Erythroblast (primary cell): ENCODE measurements at regions not wholly inside any gene's neighbourhood (a gene's known extent, or its start where the extent isn't known, plus 50 kb on each side); places are given as distances from the start of the nearest gene placed in this dataset.
"Not testable (repeated sequence)": the region's sequence is repeated elsewhere in the genome, so short reads cannot be mapped to it uniquely, and the experiment has no call there.

Experiments used
- GATA1 ChIP-seq: IDR thresholded peaks from 2 replicates; pipeline ENCODE4 v1.6.1; 2011; ENCODE audit warnings: low read depth, mild to moderate bottlenecking, control low read depth, low read length, moderate library complexity
- POLR2A ChIP-seq: IDR thresholded peaks from 2 replicates; pipeline ENCODE4 v1.6.1; 2011; ENCODE audit warnings: mild to moderate bottlenecking, low read length

DNA sequence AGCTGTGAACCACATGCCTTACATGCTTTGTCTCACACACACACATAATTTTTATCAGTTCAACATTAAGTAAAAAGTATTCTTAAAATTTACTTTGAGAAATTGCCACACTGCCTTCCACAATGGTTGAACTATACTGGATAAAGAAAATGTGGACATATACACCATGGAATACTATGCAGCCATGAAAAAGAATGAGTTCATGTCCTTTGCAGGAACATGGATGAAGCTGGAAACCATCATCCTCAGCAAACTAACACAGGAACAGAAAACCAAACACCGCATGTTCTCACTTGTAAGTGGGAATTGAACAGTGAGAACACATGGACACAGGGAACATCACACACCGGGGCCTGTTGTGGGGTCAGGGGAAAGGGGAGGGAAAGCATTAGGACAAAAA is 774.9 kb upstream of the RAB6C start:
- TF ChIP-seq POLR2A, GATA1: not testable (repeated sequence)
